ENCODE measurements at regions not wholly inside any gene's neighbourhood (a gene's known extent, or its start where the extent isn't known, plus 50 kb on each side); places are given as distances from the start of the nearest gene placed in this dataset.

DNA sequence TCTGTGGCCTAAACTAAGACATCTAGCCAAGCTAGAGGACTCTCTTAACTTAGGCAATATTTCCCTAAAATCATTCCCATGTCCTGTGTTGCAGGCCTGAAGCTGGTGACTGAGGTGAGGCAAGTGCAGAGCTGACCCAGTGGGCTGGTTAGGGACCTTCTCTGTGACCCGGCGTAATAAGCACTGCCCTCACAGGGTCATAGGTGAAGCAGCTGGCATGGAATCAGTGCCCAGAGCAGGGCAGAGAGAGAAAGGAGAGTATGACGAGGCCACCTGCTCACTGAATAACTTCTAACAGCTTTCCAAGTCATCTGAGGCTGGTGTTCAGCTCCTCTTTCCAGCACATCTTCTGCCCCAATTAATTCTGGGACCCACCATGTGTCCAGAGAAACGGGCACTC, 197.0 kb downstream of the ANAPC1 start:
- TF ChIP-seq, protein P1, sequence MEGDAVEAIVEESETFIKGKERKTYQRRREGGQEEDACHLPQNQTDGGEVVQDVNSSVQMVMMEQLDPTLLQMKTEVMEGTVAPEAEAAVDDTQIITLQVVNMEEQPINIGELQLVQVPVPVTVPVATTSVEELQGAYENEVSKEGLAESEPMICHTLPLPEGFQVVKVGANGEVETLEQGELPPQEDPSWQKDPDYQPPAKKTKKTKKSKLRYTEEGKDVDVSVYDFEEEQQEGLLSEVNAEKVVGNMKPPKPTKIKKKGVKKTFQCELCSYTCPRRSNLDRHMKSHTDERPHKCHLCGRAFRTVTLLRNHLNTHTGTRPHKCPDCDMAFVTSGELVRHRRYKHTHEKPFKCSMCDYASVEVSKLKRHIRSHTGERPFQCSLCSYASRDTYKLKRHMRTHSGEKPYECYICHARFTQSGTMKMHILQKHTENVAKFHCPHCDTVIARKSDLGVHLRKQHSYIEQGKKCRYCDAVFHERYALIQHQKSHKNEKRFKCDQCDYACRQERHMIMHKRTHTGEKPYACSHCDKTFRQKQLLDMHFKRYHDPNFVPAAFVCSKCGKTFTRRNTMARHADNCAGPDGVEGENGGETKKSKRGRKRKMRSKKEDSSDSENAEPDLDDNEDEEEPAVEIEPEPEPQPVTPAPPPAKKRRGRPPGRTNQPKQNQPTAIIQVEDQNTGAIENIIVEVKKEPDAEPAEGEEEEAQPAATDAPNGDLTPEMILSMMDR (IDR thresholded peaks at IDR 0.05): no peak
- TF ChIP-seq POLR2AphosphoS5 (IDR thresholded peaks at IDR 0.05; ENCODE audit: low read depth, low read length) (no peak), TCF7L2 (IDR thresholded peaks at IDR 0.05; ENCODE audit: low read depth, low read length) (no peak), SIN3A (IDR thresholded peaks at IDR 0.05; ENCODE audit: borderline replicate concordance, insufficient read depth, low read depth, low read length) (no peak)
- TF ChIP-seq, protein P2, sequence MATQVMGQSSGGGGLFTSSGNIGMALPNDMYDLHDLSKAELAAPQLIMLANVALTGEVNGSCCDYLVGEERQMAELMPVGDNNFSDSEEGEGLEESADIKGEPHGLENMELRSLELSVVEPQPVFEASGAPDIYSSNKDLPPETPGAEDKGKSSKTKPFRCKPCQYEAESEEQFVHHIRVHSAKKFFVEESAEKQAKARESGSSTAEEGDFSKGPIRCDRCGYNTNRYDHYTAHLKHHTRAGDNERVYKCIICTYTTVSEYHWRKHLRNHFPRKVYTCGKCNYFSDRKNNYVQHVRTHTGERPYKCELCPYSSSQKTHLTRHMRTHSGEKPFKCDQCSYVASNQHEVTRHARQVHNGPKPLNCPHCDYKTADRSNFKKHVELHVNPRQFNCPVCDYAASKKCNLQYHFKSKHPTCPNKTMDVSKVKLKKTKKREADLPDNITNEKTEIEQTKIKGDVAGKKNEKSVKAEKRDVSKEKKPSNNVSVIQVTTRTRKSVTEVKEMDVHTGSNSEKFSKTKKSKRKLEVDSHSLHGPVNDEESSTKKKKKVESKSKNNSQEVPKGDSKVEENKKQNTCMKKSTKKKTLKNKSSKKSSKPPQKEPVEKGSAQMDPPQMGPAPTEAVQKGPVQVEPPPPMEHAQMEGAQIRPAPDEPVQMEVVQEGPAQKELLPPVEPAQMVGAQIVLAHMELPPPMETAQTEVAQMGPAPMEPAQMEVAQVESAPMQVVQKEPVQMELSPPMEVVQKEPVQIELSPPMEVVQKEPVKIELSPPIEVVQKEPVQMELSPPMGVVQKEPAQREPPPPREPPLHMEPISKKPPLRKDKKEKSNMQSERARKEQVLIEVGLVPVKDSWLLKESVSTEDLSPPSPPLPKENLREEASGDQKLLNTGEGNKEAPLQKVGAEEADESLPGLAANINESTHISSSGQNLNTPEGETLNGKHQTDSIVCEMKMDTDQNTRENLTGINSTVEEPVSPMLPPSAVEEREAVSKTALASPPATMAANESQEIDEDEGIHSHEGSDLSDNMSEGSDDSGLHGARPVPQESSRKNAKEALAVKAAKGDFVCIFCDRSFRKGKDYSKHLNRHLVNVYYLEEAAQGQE (IDR thresholded peaks at IDR 0.05; ENCODE audit: insufficient read depth in 1 of 2, low read depth in 2 of 2, low read length in 1 of 2): no peak
